PC-3 (cell line): ENCODE measurements at regions not wholly inside any gene's neighbourhood (a gene's known extent, or its start where the extent isn't known, plus 50 kb on each side); places are given as distances from the start of the nearest gene placed in this dataset.

ENCODE experiments used
- ATAC-seq: fragments of 200-7000 bp; cut with Tn5 transposase; 2 replicates; pipeline ENCODE4 v1.9.1; 2020; ENCODE audit warnings: mild to moderate bottlenecking, moderate library complexity
- BruUV-seq: library from RNA; stranded (reverse); fragments of 400-500 nt; replicated peaks from 2 replicates; lab custom pipeline; 2021; lab: Mats Ljungman, UMichigan
- CTCF ChIA-PET: fragments of 300-600 bp; sonication (Branson Sonifier 250); formaldehyde crosslinking; loops from one replicate; lab custom pipeline; 2022; ENCODE audit warnings: antibody characterized with exemption; lab: Charles Lee
- POLR2A ChIA-PET: fragments of 300-600 bp; sonication (Branson Sonifier 250); formaldehyde crosslinking; loops from one replicate; lab custom pipeline; 2022; ENCODE audit warnings: antibody characterized with exemption; ENCODE audit not compliant: unreplicated experiment; lab: Charles Lee
- DNase-seq: peaks from one replicate; pipeline ENCODE4 v3.0.0-alpha.2; 2015
- H2AFZ ChIP-seq: fragments of 300-600 bp; sonication (generic); 2 replicates; pipeline ENCODE4 v1.6.0; 2016; ENCODE audit warnings: antibody characterized with exemption, low read length
- H3F3A ChIP-seq: fragments of 300-600 bp; sonication (generic); one replicate; pipeline ENCODE4 v1.6.0; 2017; ENCODE audit warnings: antibody characterized with exemption, low read length, control low read depth, mild to moderate bottlenecking; ENCODE audit not compliant: unreplicated experiment
- H3K27ac ChIP-seq: fragments of 300-600 bp; sonication (generic); 2 replicates; pipeline ENCODE4 v1.5.1; 2016; ENCODE audit warnings: mild to moderate bottlenecking, low read length
- H3K27me3 ChIP-seq: fragments of 300-600 bp; sonication (generic); 2 replicates; pipeline ENCODE4 v1.6.1; 2016; ENCODE audit warnings: low read length, mixed read lengths
- H3K36me3 ChIP-seq: fragments of 300-600 bp; sonication (generic); 2 replicates; pipeline ENCODE4 v1.6.1; 2016; ENCODE audit warnings: low read depth, mixed run types, low read length, mixed read lengths
- H3K4me1 ChIP-seq: fragments of 300-600 bp; sonication (generic); 2 replicates; pipeline ENCODE4 v1.5.1; 2016; ENCODE audit warnings: low read length; ENCODE audit not compliant: insufficient read depth
- H3K4me2 ChIP-seq: fragments of 300-600 bp; sonication (generic); 2 replicates; pipeline ENCODE4 v1.6.0; 2016; ENCODE audit warnings: low read length
- H3K4me3 ChIP-seq: fragments of 300-600 bp; sonication (generic); 2 replicates; pipeline ENCODE4 v1.5.1; 2016; ENCODE audit warnings: mild to moderate bottlenecking, low read length, mixed read lengths
- H3K79me2 ChIP-seq: fragments of 300-600 bp; sonication (generic); 2 replicates; pipeline ENCODE4 v1.6.1; 2017; ENCODE audit warnings: low read length, mixed read lengths
- H3K9ac ChIP-seq: fragments of 300-600 bp; sonication (generic); 2 replicates; pipeline ENCODE4 v1.6.0; 2016; ENCODE audit warnings: mild to moderate bottlenecking, low read length
- H3K9me2 ChIP-seq: fragments of 300-600 bp; sonication (generic); replicated peaks from 2 replicates; pipeline ENCODE4 v1.6.1; 2016; ENCODE audit warnings: mixed run types, low read length, mixed read lengths
- H3K9me3 ChIP-seq: fragments of 300-600 bp; sonication (generic); 2 replicates; pipeline ENCODE4 v1.6.1; 2016; ENCODE audit warnings: low read length, mixed read lengths
- H4K20me1 ChIP-seq: fragments of 300-600 bp; sonication (generic); 2 replicates; pipeline ENCODE4 v1.6.1; 2016; ENCODE audit warnings: low read length, mixed read lengths
- CTCF ChIP-seq: fragments of 300-600 bp; sonication (generic); conservative IDR thresholded peaks from 2 replicates; pipeline ENCODE4 v1.5.1; 2017; ENCODE audit warnings: antibody characterized with exemption, low read depth, mild to moderate bottlenecking, low read length
- EZH2 ChIP-seq: fragments of 300-600 bp; sonication (generic); IDR thresholded peaks from one replicate; pipeline ENCODE4 v1.6.1; 2017; ENCODE audit warnings: antibody characterized with exemption, mild to moderate bottlenecking, low read length; ENCODE audit not compliant: unreplicated experiment
- EZH2phosphoT487 ChIP-seq: fragments of 300-600 bp; sonication (generic); IDR thresholded peaks from 2 replicates; pipeline ENCODE4 v1.6.1; 2018; ENCODE audit warnings: mild to moderate bottlenecking, antibody characterized with exemption, low read length, borderline replicate concordance
- intact Hi-C: fragments of 100-400 bp; cut with micrococcal nuclease; formaldehyde crosslinking; loops from 2 replicates; pipeline ENCODE4 v1.9.0; 2023

GRCh38 chr1:38121231-38121680 is 74.7 kb upstream of the POU3F1 start:
- ATAC-seq (no peak), DNase-seq (no peak)
- Histone ChIP-seq H3K9me3 (no peaks in the 10 kb centered on the region), H3K36me3 (no peaks in the 10 kb centered on the region), H3K4me3 (no peak overlapping the region), H3F3A (no peaks in the 10 kb centered on the region), H4K20me1 (no peaks in the 10 kb centered on the region), H3K27me3 (no peaks in the 10 kb centered on the region), H3K4me1 (peaks cover 38% of the 10 kb centered on the region), H3K4me2 (no peak overlapping the region), H3K27ac (no peak overlapping the region), H3K9me2 (no peaks in the 10 kb centered on the region), H3K9ac (no peak overlapping the region), H3K79me2 (no peaks in the 10 kb centered on the region), H2AFZ (no peak overlapping the region)
- TF ChIP-seq CTCF: no peak
- BruUV-seq: no TSS peak
- CTCF ChIA-PET: no interaction called here
- POLR2A ChIA-PET: interaction anchor here (0.6 kb wide), 1 partner anchor 464 kb away, joined by 5 read pairs; no protein-coding TSS in a partner anchor
- intact Hi-C loops: no loop called here

GRCh38 chr1:38120552-38121230 is 74.1 kb upstream of the POU3F1 start:
- no TSS peak for BruUV-seq
- Histone ChIP-seq H4K20me1 (no peaks in the 10 kb centered on the region), H3K4me2 (no peak overlapping the region), H3K4me3 (no peak overlapping the region), H3F3A (no peaks in the 10 kb centered on the region), H3K36me3 (no peaks in the 10 kb centered on the region), H3K9me2 (no peaks in the 10 kb centered on the region), H3K9ac (no peak overlapping the region), H3K27ac (no peak overlapping the region), H3K4me1 (peaks cover 32% of the 10 kb centered on the region), H3K9me3 (no peaks in the 10 kb centered on the region), H2AFZ (no peak overlapping the region), H3K79me2 (no peaks in the 10 kb centered on the region), H3K27me3 (no peaks in the 10 kb centered on the region)
- ChIA-PET POLR2A (no interaction called here), CTCF (no interaction called here)
- ATAC-seq (no peak), DNase-seq (peak; percentile 59)
- intact Hi-C loops: no loop called here
- TF ChIP-seq EZH2 (no peak), EZH2phosphoT487 (no peak), CTCF (no peak)

- Histone ChIP-seq H4K20me1 (no peaks in the 10 kb centered on the region), H2AFZ (no peak overlapping the region), H3K27ac (no peak overlapping the region), H3K9ac (no peak overlapping the region), H3K4me1 (peaks cover 26% of the 10 kb centered on the region), H3F3A (no peaks in the 10 kb centered on the region), H3K79me2 (no peaks in the 10 kb centered on the region), H3K9me2 (no peaks in the 10 kb centered on the region), H3K9me3 (no peaks in the 10 kb centered on the region), H3K27me3 (no peaks in the 10 kb centered on the region), H3K4me3 (no peak overlapping the region), H3K4me2 (no peak overlapping the region), H3K36me3 (no peaks in the 10 kb centered on the region)
- DNase-seq (no peak), ATAC-seq (no peak)
- ChIA-PET CTCF (no interaction called here), POLR2A (interaction anchor here (0.7 kb wide), 1 partner anchor 717 kb away, joined by 3 read pairs; no protein-coding TSS in a partner anchor)
- intact Hi-C loops: no loop called here
- BruUV-seq: no TSS peak
- no peak for TF ChIP-seq EZH2
- TF ChIP-seq EZH2phosphoT487: no peak
- TF ChIP-seq CTCF: no peak
These were observed 72.4 kb upstream of the POU3F1 start for GRCh38 chr1:38118976-38119375.
